HG03095 (cell line): ENCODE measurements at regions not wholly inside any gene's neighbourhood (a gene's known extent, or its start where the extent isn't known, plus 50 kb on each side); places are given as distances from the start of the nearest gene placed in this dataset.

ENCODE experiments used
- ATAC-seq: cut with Tn5 transposase; IDR thresholded peaks from one replicate; pipeline ENCODE4 v1.9.1; 2021; ENCODE audit warnings: moderate library complexity; ENCODE audit not compliant: unreplicated experiment

DNA sequence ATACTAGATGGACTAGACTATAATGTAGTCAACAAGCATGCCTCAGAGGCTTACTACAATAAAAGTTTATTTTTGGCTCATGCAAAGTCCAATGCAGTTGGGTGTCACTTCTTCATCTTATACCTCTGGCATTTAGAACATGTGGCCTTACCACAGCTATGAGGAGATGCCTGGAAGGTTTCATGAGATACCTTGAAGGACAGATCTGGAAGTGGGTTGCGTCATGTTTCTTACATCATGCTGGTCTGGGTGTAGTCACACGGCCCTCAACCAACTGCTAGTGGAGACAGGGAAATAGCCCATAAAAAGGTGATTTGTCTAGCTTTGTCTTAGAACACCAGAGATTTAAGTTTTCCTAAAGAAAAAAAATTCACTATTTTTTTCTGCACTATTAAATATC is 91.7 kb upstream of the MMADHC start:
- ATAC-seq, result no peak

- no peak for ATAC-seq
Observed at GRCh38 chr2:149677416-149677815, 89.8 kb upstream of the MMADHC start.

DNA sequence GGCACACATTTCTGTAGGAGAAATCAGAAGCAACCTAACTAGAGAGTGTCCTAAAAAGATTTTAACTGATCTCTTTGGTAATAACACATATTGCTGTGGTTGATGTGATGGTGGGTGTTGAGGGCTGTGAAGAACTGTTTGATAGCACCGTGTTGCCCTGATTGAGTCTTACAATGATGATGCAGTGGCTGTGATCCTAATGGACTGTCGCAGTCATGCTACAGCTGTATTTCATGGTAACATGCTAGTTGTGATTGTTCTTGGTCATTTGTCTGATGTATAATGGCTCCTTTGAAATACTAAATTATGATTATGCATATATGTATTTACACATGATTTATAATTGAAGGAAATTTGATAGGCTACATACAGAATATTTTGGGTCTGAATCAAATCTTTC is 82.5 kb upstream of the MMADHC start:
- no peak for ATAC-seq

- ATAC-seq, result no peak
Observed at GRCh38 chr2:149666809-149667320, 79.3 kb upstream of the MMADHC start.

DNA sequence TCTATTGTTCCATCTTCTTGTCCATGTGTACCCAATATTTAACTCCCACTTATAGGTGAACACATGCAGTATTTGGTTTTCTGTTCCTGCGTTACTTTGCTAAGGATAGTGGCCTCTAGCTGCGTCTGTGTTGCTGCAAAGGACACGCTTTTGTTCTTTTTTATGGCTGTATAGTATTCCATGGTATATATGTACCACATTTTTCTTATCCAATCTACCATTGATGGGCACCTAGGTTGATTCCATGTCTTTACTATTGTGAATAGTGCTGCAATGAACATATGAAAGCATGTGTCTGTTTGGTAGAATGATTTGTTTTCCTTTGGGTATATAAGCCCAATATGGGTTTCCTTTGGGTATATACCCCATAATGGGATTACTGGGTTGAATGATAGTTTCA is 77.3 kb upstream of the MMADHC start:
- ATAC-seq, result no peak

- no peak for ATAC-seq
Observed at GRCh38 chr2:149662556-149662955, 75.0 kb upstream of the MMADHC start.

DNA sequence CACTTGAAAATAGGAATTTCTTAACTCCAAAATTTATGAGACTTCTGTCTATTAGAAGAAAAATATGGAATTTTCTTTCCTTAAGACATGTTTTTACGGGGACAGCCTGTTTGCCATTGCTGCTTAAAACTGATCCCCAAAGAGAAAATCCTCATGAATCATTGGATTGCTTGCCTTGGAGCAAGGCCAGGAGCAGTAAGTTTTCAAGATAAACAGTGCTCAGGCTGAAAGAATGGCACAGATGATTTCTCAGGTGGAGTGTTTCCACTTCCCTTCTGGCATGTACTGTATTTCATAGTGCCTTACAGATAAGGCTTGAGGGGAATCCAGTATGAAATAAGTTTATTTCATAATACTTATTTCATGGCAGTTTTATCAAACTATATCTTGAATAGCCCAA is 74.3 kb upstream of the MMADHC start:
- ATAC-seq, result no peak

GRCh38 chr2:149658553-149658952 is 71.0 kb upstream of the MMADHC start:
- ATAC-seq, result no peak

DNA sequence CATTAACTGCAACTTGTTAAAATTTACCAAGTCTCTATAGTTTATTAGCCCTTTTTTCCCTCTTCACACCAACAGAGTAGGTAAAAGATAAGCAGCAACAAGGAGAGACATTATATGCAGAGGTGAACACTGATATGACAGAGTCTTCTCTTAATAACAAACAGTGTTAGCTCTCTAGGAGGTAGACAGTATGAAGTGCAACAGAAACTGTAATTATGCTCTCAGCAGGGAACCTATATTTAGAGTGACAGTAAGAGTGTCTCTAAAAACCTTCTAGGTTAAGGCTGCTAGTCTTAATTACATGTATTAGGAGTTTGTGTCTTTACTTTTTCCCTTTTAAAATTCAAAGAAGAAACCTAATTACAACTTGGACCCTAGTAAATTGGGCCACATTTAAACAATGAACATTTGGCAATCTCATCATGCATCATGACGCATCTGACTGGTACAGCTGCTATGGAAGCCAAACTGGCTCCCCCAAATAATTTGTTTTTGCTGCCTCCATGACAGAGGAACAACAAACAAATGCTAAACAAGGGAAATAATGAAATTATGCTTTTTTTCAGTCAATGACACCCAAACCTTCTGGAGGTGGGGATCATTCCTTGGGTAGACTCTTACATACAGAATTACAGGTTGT is 69.9 kb upstream of the MMADHC start:
- no peak for ATAC-seq

GRCh38 chr2:149656996-149657395 is 69.4 kb upstream of the MMADHC start:
- no peak for ATAC-seq

DNA sequence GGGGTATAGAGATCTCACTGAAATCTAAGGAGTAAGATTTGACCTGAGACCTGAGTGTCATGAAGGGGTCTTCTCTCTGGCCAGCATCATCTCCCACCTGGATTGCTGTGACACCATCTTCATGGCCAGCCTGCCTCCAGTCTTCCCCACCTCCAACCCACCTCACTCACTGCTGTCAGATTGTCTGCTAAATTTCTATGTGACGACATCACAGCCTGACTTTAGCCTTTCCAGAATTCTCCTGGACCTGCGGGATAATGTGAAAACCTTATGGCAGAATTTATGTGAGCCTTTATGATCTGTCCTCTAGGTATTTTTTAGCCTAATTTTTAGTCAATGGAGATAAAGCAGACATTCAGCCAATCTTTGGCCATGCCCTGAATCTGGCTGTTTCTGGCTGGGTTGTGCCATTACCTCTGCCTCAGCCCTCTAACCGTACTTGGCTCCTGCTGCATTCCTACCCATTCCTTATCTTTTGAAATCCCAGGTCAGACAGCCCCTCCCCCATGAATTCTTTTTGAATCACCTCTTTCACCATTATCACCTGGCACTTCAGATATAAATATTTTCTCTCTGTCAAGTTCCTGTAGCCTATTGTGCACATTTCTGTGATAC is 66.4 kb upstream of the MMADHC start:
- no peak for ATAC-seq

DNA sequence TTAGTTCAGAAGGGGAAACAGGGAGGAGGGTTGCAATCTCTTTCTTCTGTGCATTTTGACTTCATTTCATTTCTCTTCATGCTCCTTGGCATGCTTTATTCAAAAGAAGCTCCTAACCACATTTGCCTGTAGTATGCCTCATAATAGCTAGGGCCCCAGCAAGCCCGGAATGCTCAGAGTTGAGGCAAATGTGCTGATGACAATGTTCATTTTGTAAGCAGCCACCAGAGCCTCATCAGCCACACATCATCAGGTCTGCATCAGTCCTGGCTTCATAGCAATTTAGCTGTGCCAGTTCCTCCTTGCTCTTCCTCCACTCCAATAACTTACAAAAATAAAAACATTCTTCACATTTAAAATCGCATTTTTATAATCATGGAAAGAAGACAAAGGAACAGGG is 65.4 kb upstream of the MMADHC start:
- no peak for ATAC-seq

DNA sequence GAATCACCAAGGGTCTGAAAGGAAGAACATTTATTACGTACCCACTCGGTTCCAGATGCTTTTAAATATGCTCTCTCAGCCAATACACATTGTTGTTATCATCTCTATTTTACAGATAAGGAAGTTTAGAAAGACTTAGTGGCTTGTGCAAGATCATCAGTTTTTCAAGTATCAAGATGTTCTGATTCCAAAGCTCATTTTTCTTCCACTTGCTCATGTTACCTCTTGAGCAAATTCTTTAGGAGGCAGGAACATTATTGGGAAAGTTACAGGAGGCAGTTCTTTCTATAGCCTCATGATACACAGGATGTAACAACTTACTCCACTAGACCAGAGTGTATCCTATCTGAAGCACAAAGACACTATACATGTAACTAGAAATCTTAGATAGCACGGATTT is 65.0 kb upstream of the MMADHC start:
- ATAC-seq, result no peak

GRCh38 chr2:149651229-149651628 is 63.7 kb upstream of the MMADHC start:
- ATAC-seq, result no peak

DNA sequence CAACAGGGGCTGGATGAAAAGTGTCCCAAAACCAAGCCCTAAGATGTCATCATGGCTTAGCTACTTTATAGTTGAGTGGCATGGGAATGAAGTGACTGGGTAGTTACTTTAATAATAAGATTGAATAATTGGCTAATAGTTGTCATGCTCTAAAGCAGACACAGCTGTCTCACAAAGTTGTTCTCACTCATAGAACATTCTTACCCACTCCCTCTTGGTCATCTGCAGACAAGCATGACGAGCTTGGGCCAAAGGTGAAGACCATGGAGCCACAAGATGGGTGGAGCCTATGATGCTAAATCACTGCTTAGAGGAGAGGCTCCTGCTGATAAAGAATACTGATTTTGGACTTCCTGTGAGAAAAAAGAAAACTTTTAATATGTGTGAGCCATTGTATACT is 62.4 kb upstream of the MMADHC start:
- ATAC-seq, result no peak

GRCh38 chr2:149648282-149649030 is 60.9 kb upstream of the MMADHC start:
- ATAC-seq, result no peak

DNA sequence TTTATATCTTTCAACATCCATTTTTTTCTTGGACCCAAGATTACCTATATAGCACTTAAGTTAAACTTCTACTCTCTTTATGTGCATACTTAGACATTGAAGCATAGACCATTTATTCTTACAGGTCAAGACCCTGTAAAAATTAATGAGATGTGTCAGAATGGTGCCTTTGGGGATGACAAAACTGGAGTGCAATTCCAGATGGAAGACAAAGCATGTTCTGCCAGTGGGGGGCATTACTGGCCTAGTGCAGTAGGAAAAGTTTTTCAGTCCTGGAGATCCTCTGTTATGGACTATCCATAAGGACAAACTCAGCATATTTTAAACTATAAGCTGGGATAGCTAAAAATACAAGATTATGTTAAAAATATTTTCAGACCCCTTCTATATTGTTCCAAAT is 57.8 kb upstream of the MMADHC start:
- ATAC-seq, result no peak
